Activated B cell treated with CpG ODN at 0.5 μM for 24 hours (primary cell): ENCODE measurements at regions not wholly inside any gene's neighbourhood (a gene's known extent, or its start where the extent isn't known, plus 50 kb on each side); places are given as distances from the start of the nearest gene placed in this dataset.

ENCODE experiments used
- ATAC-seq: fragments of 200-7000 bp; cut with Tn5 transposase; one replicate; pipeline ENCODE4 v1.10.0; 2021; ENCODE audit warnings: low read depth, mild to moderate bottlenecking, moderate library complexity
- CTCF ChIA-PET: fragments of 350-600 bp; sonication (Branson Sonifier 250); formaldehyde crosslinking; loops from one replicate; lab custom pipeline; 2021; ENCODE audit warnings: antibody characterized with exemption; lab: Charles Lee
- POLR2A ChIA-PET: fragments of 350-600 bp; sonication (Branson Sonifier 250); formaldehyde crosslinking; loops from one replicate; lab custom pipeline; 2021; ENCODE audit warnings: antibody characterized with exemption; lab: Charles Lee
- DNase-seq: peaks from one replicate; pipeline ENCODE4 v3.0.0; 2022
- H3K27ac Mint-ChIP-seq: one replicate; pipeline ENCODE4 v1.8.0; 2020; ENCODE audit warnings: mixed read lengths
- H3K27me3 Mint-ChIP-seq: one replicate; pipeline ENCODE4 v1.8.0; 2021; ENCODE audit warnings: mixed read lengths
- H3K36me3 Mint-ChIP-seq: one replicate; pipeline ENCODE4 v1.8.0; 2021; ENCODE audit warnings: low read depth, mixed read lengths
- H3K4me1 Mint-ChIP-seq: one replicate; pipeline ENCODE4 v1.8.0; 2021; ENCODE audit warnings: mixed read lengths
- H3K4me3 Mint-ChIP-seq: one replicate; pipeline ENCODE4 v1.8.0; 2020; ENCODE audit warnings: mild to moderate bottlenecking, mixed read lengths
- H3K9me3 Mint-ChIP-seq: one replicate; pipeline ENCODE4 v1.8.0; 2020; ENCODE audit warnings: mixed read lengths
- intact Hi-C: fragments of 100-400 bp; cut with micrococcal nuclease; formaldehyde crosslinking; loops from one replicate; pipeline ENCODE4 v1.15.1; 2024
- TF ChIP-seq, protein P1 (sequence below): fragments of 200-600 bp; IDR thresholded peaks from one replicate; pipeline ENCODE4 v1.8.0; 2022; ENCODE audit warnings: antibody characterized with exemption, mild to moderate bottlenecking

DNA sequence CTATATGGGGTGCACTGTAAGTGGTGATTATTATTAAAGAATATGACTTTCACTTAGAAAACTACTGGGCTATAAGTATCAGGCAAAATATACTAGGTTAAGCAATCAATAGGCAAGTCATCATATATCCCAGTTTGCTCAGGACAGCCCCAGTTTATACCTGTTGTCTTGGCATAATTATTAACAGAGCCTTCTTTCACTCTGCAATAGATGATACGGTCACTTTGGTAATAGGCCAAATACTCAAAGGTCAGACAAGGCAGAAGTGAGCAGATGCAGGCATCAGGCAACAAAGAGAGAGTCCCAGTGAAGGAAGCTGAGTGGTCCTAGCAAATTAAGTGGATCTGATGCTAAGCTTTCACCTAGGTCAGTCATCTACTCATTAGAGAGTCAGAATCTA is 599.9 kb downstream of the LMO4 start:
- ATAC-seq (no peak), DNase-seq (no peak)
- H3K27ac Mint-ChIP-seq: no peak overlapping the region
- no peak overlapping the region for H3K4me3 Mint-ChIP-seq
- TF ChIP-seq, protein P1, sequence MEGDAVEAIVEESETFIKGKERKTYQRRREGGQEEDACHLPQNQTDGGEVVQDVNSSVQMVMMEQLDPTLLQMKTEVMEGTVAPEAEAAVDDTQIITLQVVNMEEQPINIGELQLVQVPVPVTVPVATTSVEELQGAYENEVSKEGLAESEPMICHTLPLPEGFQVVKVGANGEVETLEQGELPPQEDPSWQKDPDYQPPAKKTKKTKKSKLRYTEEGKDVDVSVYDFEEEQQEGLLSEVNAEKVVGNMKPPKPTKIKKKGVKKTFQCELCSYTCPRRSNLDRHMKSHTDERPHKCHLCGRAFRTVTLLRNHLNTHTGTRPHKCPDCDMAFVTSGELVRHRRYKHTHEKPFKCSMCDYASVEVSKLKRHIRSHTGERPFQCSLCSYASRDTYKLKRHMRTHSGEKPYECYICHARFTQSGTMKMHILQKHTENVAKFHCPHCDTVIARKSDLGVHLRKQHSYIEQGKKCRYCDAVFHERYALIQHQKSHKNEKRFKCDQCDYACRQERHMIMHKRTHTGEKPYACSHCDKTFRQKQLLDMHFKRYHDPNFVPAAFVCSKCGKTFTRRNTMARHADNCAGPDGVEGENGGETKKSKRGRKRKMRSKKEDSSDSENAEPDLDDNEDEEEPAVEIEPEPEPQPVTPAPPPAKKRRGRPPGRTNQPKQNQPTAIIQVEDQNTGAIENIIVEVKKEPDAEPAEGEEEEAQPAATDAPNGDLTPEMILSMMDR: no peak
- CTCF ChIA-PET: no interaction called here
- no peaks in the 10 kb centered on the region for H3K27me3 Mint-ChIP-seq
- POLR2A ChIA-PET: no interaction called here
- peaks cover 3% of the 10 kb centered on the region for H3K36me3 Mint-ChIP-seq
- intact Hi-C loops: no loop called here
- peaks cover 14% of the 10 kb centered on the region for H3K9me3 Mint-ChIP-seq
- no peaks in the 10 kb centered on the region for H3K4me1 Mint-ChIP-seq

DNA sequence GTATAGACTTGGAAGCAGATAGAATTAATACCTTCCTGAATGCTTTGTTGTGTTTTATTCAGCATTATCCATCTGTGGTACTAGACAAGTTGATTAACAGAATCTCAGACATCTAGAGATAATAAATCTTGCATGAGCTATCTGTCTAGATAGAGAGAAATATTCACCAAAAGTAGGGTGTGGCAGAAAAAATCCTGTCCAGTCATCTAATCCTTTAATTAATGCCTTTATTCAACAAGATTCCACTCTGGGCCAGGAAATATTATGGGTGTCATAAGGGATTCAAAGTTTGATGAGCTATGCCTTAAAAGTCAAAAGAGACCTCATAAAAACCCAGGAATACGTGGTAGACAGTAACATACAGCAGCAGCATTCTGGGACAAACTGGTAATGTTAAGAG is 601.2 kb downstream of the LMO4 start:
- H3K36me3 Mint-ChIP-seq: peaks cover 3% of the 10 kb centered on the region
- intact Hi-C loops: no loop called here
- ChIA-PET POLR2A (no interaction called here), CTCF (interaction anchor here (0.6 kb wide), 1 partner anchor 153 kb away, joined by 3 read pairs; no protein-coding TSS in a partner anchor)
- DNase-seq: no peak
- no peaks in the 10 kb centered on the region for H3K27me3 Mint-ChIP-seq
- TF ChIP-seq, protein P1: no peak
- no peak for ATAC-seq
- H3K27ac Mint-ChIP-seq: no peak overlapping the region
- H3K9me3 Mint-ChIP-seq: peaks cover 14% of the 10 kb centered on the region
- no peaks in the 10 kb centered on the region for H3K4me1 Mint-ChIP-seq
- no peak overlapping the region for H3K4me3 Mint-ChIP-seq

DNA sequence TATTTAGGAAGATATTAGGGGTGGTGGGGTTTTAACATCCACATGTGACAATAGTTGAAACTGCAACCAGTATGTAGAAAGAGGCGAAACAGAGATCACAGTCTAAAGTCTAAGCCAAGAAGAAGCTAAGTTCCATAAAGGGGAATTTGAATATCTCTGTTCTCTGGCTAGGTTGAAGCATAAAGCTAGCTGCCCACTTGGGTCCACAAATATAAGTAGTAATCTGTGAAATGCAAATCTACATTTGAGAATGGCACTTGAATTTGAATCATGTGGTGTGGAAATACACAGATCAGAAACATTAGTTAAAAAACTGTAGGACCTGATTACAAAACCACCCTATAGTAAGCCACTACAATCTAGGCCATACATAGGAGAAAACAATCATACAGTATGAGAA is 602.1 kb downstream of the LMO4 start:
- H3K4me1 Mint-ChIP-seq: no peaks in the 10 kb centered on the region
- H3K27ac Mint-ChIP-seq: no peak overlapping the region
- H3K27me3 Mint-ChIP-seq: no peaks in the 10 kb centered on the region
- ChIA-PET CTCF (interaction anchor here (0.6 to 1.3 kb wide), 2 partner anchors 154 to 605 kb away, joined by 3 read pairs; no protein-coding TSS in a partner anchor), POLR2A (no interaction called here)
- no peak overlapping the region for H3K4me3 Mint-ChIP-seq
- TF ChIP-seq, protein P1: no peak
- H3K9me3 Mint-ChIP-seq: peaks cover 14% of the 10 kb centered on the region
- peaks cover 3% of the 10 kb centered on the region for H3K36me3 Mint-ChIP-seq
- intact Hi-C loops: no loop called here
- DNase-seq (no peak), ATAC-seq (no peak)

DNA sequence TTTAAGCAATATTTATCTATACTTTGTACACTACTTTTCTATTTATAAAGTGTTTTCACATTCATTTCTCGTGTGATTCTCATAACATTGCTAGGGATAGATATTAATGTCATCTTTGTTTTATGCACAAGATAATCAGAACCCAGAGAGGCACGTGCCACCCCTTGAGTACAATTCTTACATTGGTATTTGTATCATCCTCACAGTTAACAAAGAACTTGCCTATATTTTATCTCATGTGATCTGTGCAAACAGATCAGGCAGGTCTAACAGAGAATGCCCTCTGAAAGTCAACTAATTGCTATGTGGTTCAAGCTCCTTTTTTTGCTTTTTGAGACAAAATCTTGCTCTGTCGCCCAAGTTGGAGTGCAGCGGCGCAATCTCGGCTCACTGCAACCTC is 604.5 kb downstream of the LMO4 start:
- Mint-ChIP-seq H3K27me3 (no peaks in the 10 kb centered on the region), H3K4me3 (no peak overlapping the region), H3K9me3 (peaks cover 14% of the 10 kb centered on the region), H3K4me1 (no peaks in the 10 kb centered on the region), H3K36me3 (peaks cover 3% of the 10 kb centered on the region), H3K27ac (no peak overlapping the region)
- TF ChIP-seq, protein P1: no peak
- ChIA-PET CTCF (no interaction called here), POLR2A (no interaction called here)
- ATAC-seq (no peak), DNase-seq (no peak)
- intact Hi-C loops: no loop called here

DNA sequence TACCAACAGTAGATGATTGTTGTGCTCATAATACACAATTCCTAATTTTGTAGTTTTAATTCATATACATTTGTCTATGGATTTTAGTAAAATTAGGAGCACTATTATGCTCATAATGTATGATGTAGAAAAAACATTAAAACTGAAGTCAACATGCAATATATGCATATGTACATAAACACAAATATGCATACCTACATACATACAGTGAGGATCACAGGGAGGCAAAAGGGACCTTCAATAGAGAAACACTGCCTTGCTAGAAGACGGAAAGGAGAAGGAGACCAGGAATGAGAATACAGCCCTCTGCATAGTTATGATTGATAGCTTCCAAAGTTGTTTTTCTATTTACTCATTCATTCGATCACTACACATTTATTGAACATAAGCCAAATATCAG is 606.5 kb downstream of the LMO4 start:
- no peak for ATAC-seq

More for the DNA sequence above, 606.5 kb downstream of the LMO4 start:
- DNase-seq: no peak
- intact Hi-C loops: no loop called here
- Mint-ChIP-seq H3K27ac (no peak overlapping the region), H3K9me3 (peaks cover 14% of the 10 kb centered on the region), H3K36me3 (peaks cover 3% of the 10 kb centered on the region), H3K4me3 (no peak overlapping the region), H3K27me3 (no peaks in the 10 kb centered on the region), H3K4me1 (no peaks in the 10 kb centered on the region)
- ChIA-PET CTCF (no interaction called here), POLR2A (no interaction called here)
- TF ChIP-seq, protein P1: no peak
